H1 (cell line): ENCODE measurements at regions not wholly inside any gene's neighbourhood (a gene's known extent, or its start where the extent isn't known, plus 50 kb on each side); places are given as distances from the start of the nearest gene placed in this dataset.
"Not testable (repeated sequence)": the region's sequence is repeated elsewhere in the genome, so short reads cannot be mapped to it uniquely, and the experiment has no call there.

Source experiments
- CTCF ChIA-PET: fragments of 300-600 bp; sonication (Branson Sonifier 250); formaldehyde crosslinking; loops from one replicate; lab custom pipeline; 2021; ENCODE audit not compliant: partially characterized antibody; lab: Charles Lee
- POLR2A ChIA-PET: fragments of 300-600 bp; sonication (Branson Sonifier 250); formaldehyde crosslinking; loops from one replicate; lab custom pipeline; 2021; ENCODE audit warnings: inconsistent platforms; ENCODE audit not compliant: partially characterized antibody; lab: Charles Lee
- DNase-seq, 2 experiments: peaks; one replicate each; pipeline versions ENCODE4 v3.0.0 to v3.0.0-alpha.2; 2010 to 2022; ENCODE audit warnings: low spot score in 2 of 2, low read depth in 1 of 2, mixed read lengths in 1 of 2
- FAIRE-seq: peaks from 2 replicates; lab custom pipeline; 2011; peaks lifted over from hg19 to GRCh38; lab: Jason Lieb, UNC
- H2AFZ ChIP-seq: 2 replicates; pipeline ENCODE4 v1.8.1; 2012; ENCODE audit warnings: low read length, inconsistent platforms
- H2AK5ac ChIP-seq: 2 replicates; pipeline ENCODE4 v1.6.1; 2013; ENCODE audit warnings: low read depth, low read length
- H2BK120ac ChIP-seq: replicated peaks from 2 replicates; pipeline ENCODE3; 2013; ENCODE audit warnings: low read depth, low read length, inconsistent platforms
- H2BK12ac ChIP-seq: 2 replicates; pipeline ENCODE4 v1.6.1; 2013; ENCODE audit warnings: low read depth, low read length
- H2BK15ac ChIP-seq: 2 replicates; pipeline ENCODE4 v1.6.1; 2013; ENCODE audit warnings: low read length
- H2BK20ac ChIP-seq: 2 replicates; pipeline ENCODE4 v1.6.1; 2013; ENCODE audit warnings: low read length
- H2BK5ac ChIP-seq: 2 replicates; pipeline ENCODE4 v1.6.1; 2013; ENCODE audit warnings: low read depth, low read length
- H3K14ac ChIP-seq: 2 replicates; pipeline ENCODE4 v1.6.1; 2013; ENCODE audit warnings: inconsistent platforms; ENCODE audit not compliant: insufficient read length
- H3K18ac ChIP-seq: 2 replicates; pipeline ENCODE4 v1.6.1; 2013; ENCODE audit warnings: low read length; ENCODE audit errors: extremely low read depth
- H3K23ac ChIP-seq: 2 replicates; pipeline ENCODE4 v1.6.1; 2013; ENCODE audit warnings: inconsistent platforms; ENCODE audit not compliant: insufficient read length
- H3K23me2 ChIP-seq: 2 replicates; pipeline ENCODE4 v1.6.1; 2013; ENCODE audit warnings: low read depth, low read length
- H3K27ac ChIP-seq: 2 replicates; pipeline ENCODE4 v1.6.1; 2011; ENCODE audit warnings: low read depth, low read length, inconsistent platforms
- H3K27me3 ChIP-seq, 4 experiments: replicated peaks in 1 of 4; 1 replicate in 1 of 4; 2 replicates in 3 of 4; pipeline versions ENCODE4 v1.6.1 to v1.8.1; 2011 to 2013; ENCODE audit warnings: low read length in 3 of 4, mild to moderate bottlenecking in 3 of 4, inconsistent platforms in 2 of 4, mixed read lengths in 2 of 4, moderate library complexity in 1 of 4; ENCODE audit not compliant: control insufficient read depth in 3 of 4, insufficient read depth in 3 of 4; ENCODE audit errors: extremely low read depth in 1 of 4
- H3K36me3 ChIP-seq, 4 experiments: 2 replicates each; pipeline versions ENCODE4 v1.6.1 to v1.8.1; 2011 to 2013; ENCODE audit warnings: mild to moderate bottlenecking in 4 of 4, low read length in 3 of 4, moderate library complexity in 2 of 4, control low read depth in 1 of 4, inconsistent platforms in 1 of 4; ENCODE audit not compliant: insufficient read depth in 4 of 4, control insufficient read depth in 2 of 4
- H3K4ac ChIP-seq: replicated peaks from 2 replicates; pipeline ENCODE3; 2013; ENCODE audit warnings: low read length, low read depth, mixed read lengths, inconsistent platforms; ENCODE audit not compliant: insufficient read length
- H3K4me1 ChIP-seq, 4 experiments: replicated peaks in 1 of 4; 1 replicate in 1 of 4; 2 replicates in 3 of 4; pipeline versions ENCODE4 v1.6.1 to v1.8.1; 2011 to 2013; ENCODE audit warnings: low read length in 3 of 4, inconsistent platforms in 2 of 4, mixed read lengths in 1 of 4; ENCODE audit not compliant: insufficient read depth in 4 of 4, control insufficient read depth in 3 of 4
- H3K4me2 ChIP-seq, 2 experiments: 2 replicates each; pipeline versions ENCODE4 v1.6.1 to v1.8.1; 2011 to 2013; ENCODE audit warnings: low read depth in 2 of 2, low read length in 2 of 2, control low read depth in 1 of 2, inconsistent platforms in 1 of 2, mild to moderate bottlenecking in 1 of 2; ENCODE audit not compliant: insufficient read depth in 1 of 2
- H3K4me3 ChIP-seq, 4 experiments: fragments of 200-600, 300-600 bp in 1 of 4; sonication (generic), shearing (Covaris generic), sonication (Bioruptor Twin) in 1 of 4; 2 replicates each; pipeline versions ENCODE4 v1.5.1 to v1.8.1; 2011 to 2016; ENCODE audit warnings: low read length in 4 of 4, low read depth in 3 of 4, control low read depth in 2 of 4, inconsistent platforms in 2 of 4, mild to moderate bottlenecking in 2 of 4, mixed read lengths in 1 of 4, moderate library complexity in 1 of 4; ENCODE audit not compliant: insufficient read depth in 2 of 4; ENCODE audit errors: extremely low read depth in 1 of 4
- H3K56ac ChIP-seq: replicated peaks from 2 replicates; pipeline ENCODE3; 2013; ENCODE audit warnings: low read depth, mild to moderate bottlenecking, mixed read lengths, low read length, inconsistent platforms; ENCODE audit not compliant: insufficient read length
- H3K79me1 ChIP-seq: 2 replicates; pipeline ENCODE4 v1.6.1; 2013; ENCODE audit warnings: low read depth, low read length, control low read depth
- H3K79me2 ChIP-seq, 2 experiments: 2 replicates each; pipeline versions ENCODE4 v1.6.1 to v1.8.1; 2012 to 2013; ENCODE audit warnings: low read length in 2 of 2, mild to moderate bottlenecking in 2 of 2, inconsistent platforms in 1 of 2; ENCODE audit not compliant: insufficient read depth in 2 of 2, control insufficient read depth in 1 of 2
- H3K9ac ChIP-seq, 4 experiments: replicated peaks in 1 of 4; 1 replicate in 1 of 4; 2 replicates in 3 of 4; pipeline versions ENCODE4 v1.6.1 to v1.8.1; 2011 to 2013; ENCODE audit warnings: low read depth in 3 of 4, low read length in 3 of 4, control low read depth in 2 of 4, mild to moderate bottlenecking in 2 of 4, moderate library complexity in 2 of 4, inconsistent platforms in 1 of 4; ENCODE audit errors: extremely low read depth in 1 of 4
- H3K9me3 ChIP-seq, 2 experiments: 2 replicates each; pipeline versions ENCODE4 v1.6.1 to v1.8.1; 2012 to 2013; ENCODE audit warnings: mild to moderate bottlenecking in 2 of 2, moderate library complexity in 2 of 2, control low read depth in 1 of 2, inconsistent platforms in 1 of 2, low read depth in 1 of 2, low read length in 1 of 2, mixed read lengths in 1 of 2; ENCODE audit not compliant: insufficient read depth in 2 of 2
- H4K20me1 ChIP-seq, 2 experiments: replicated peaks in 1 of 2; 2 replicates each; pipeline versions ENCODE3 to v1.8.1; 2011 to 2013; ENCODE audit warnings: inconsistent platforms in 2 of 2, low read length in 2 of 2, mild to moderate bottlenecking in 1 of 2; ENCODE audit not compliant: insufficient read depth in 2 of 2, control insufficient read depth in 1 of 2
- H4K5ac ChIP-seq: 2 replicates; pipeline ENCODE4 v1.6.1; 2013; ENCODE audit warnings: low read length, low read depth, mixed read lengths, inconsistent platforms; ENCODE audit not compliant: insufficient read length
- H4K8ac ChIP-seq: 2 replicates; pipeline ENCODE4 v1.8.0; 2013; ENCODE audit warnings: mild to moderate bottlenecking, moderate library complexity, low read length, inconsistent platforms; ENCODE audit not compliant: insufficient read depth; ENCODE audit errors: extremely low read depth
- H4K91ac ChIP-seq: replicated peaks from 2 replicates; pipeline ENCODE3; 2013; ENCODE audit warnings: low read length, mixed read lengths, inconsistent platforms; ENCODE audit not compliant: insufficient read length
- ATF2 ChIP-seq: IDR thresholded peaks from 2 replicates; pipeline ENCODE4 v1.6.1; 2012; ENCODE audit warnings: low read length, inconsistent platforms
- EGR1 ChIP-seq: IDR thresholded peaks from 2 replicates; pipeline ENCODE4 v1.6.1; 2011; ENCODE audit warnings: low read depth, low read length, borderline replicate concordance
- SP1 ChIP-seq: IDR thresholded peaks from 2 replicates; pipeline ENCODE4 v1.6.1; 2011; ENCODE audit warnings: low read depth, low read length
- WGBS, 2 experiments: shearing (Covaris generic) in 1 of 2; methylation state at CpG; one replicate each; pipeline versions ENCODE4 v1.1.6 to v1.1.7; 2013 to 2015; ENCODE audit warnings: low lambda C conversion rate in 2 of 2, mixed read lengths in 2 of 2, inconsistent platforms in 1 of 2, low coverage in 1 of 2, missing lambda C conversion rate in 1 of 2; ENCODE audit not compliant: insufficient replicate concordance in 2 of 2, insufficient coverage in 1 of 2, insufficient read length in 1 of 2; ENCODE audit errors: extremely low coverage in 1 of 2, missing lambda C conversion rate in 1 of 2; 5-methylcytosine and 5-hydroxymethylcytosine counted together

GRCh38 chr3:162984746-162985145, 1488.1 kb downstream of the OTOL1 start (continued):
- no peak for TF ChIP-seq ATF2
- TF ChIP-seq SP1: no peak
- TF ChIP-seq EGR1: no peak

- CTCF ChIA-PET, POLR2A ChIA-PET: not testable (repeated sequence)
- WGBS, 2 experiments: 97% methylated on average over 21 of the region's 33 CpGs; no CpG with 5 or more reads in 1 of the 2 experiments
These were observed 1490.6 kb downstream of the OTOL1 start for GRCh38 chr3:162987085-162987794.

More at GRCh38 chr3:162987085-162987794, 1490.6 kb downstream of the OTOL1 start:
- not testable (repeated sequence) for H3K23me2 ChIP-seq, H3K9ac ChIP-seq, H2BK20ac ChIP-seq, H3K56ac ChIP-seq, H4K91ac ChIP-seq, H3K4me3 ChIP-seq, FAIRE-seq, H2AFZ ChIP-seq, H3K27me3 ChIP-seq, H2AK5ac ChIP-seq, H3K79me1 ChIP-seq, H3K14ac ChIP-seq, H4K20me1 ChIP-seq, H4K8ac ChIP-seq, H4K5ac ChIP-seq, H3K27ac ChIP-seq, H2BK5ac ChIP-seq, H3K36me3 ChIP-seq, H3K18ac ChIP-seq, H3K23ac ChIP-seq, H2BK12ac ChIP-seq, H2BK120ac ChIP-seq, H3K4me1 ChIP-seq, H3K4ac ChIP-seq, DNase-seq, H3K9me3 ChIP-seq, H2BK15ac ChIP-seq, H3K79me2 ChIP-seq, H3K4me2 ChIP-seq
